Globus pallidus (tissue), 1 donor: ENCODE measurements at regions not wholly inside any gene's neighbourhood (a gene's known extent, or its start where the extent isn't known, plus 50 kb on each side); places are given as distances from the start of the nearest gene placed in this dataset.

Experiments used
- DNase-seq: peaks from one replicate; pipeline ENCODE4 v3.0.0-alpha.2; 2015; ENCODE audit warnings: low spot score

DNA sequence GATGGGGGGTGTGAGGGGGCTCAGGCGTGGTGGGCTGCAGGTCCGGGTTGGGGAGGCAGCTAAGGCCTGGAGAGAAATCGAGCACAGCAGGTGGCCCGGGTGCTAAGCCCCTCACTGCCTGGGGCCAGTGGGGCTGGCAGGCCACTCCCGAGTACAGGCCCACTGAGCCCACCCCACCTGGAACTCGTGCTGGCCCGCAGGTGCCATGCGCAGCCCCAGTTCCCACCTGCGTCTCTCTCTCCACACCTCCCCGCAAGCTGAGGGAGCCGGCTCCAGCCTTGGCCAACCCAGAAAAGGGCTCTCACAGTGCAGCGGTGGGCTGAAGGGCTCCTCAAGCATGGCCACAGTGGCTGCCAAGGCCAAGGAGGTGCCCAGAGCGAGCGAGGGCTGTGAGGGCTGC is 1047.1 kb upstream of the ADGRL4 start:
- no peak for DNase-seq

DNA sequence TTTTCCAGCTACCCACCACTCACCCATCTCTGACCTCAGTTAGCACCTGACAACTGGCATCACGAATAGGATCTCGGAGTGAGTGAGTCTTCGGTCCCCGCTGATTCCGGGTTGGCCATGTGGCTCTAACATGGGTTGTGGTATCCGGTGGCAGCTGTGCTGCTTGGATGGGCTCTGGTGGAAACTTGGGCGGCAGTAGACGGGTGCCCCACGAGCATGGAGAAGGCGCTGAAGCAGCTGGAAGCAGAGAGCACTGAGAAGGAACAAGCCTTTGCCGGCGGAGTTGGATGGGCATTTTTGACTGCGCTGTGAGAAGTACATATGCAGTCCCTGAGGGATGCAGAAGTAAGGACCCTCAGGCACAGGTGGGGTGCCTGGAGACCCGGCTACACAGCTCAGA is 1044.0 kb upstream of the ADGRL4 start:
- no peak for DNase-seq

DNA sequence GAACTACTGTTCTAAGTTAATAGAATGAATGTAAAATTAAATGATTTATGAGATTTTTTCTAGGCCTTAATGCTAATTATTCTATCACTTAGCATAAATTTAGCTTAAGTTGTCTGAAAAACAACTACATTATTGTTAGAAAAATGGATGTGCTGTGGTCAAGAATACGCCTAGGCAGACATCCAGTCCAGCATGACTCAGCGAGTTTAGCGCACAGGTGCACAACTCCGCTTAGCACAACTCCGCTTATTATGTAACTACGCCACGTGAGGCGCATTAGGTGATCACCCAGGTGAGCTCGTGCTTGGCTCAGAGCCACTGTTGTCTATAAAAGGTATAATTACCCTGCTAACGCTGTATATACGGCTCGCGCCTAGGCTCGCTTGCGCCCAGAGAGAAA is 1043.6 kb upstream of the ADGRL4 start:
- DNase-seq: no peak

DNA sequence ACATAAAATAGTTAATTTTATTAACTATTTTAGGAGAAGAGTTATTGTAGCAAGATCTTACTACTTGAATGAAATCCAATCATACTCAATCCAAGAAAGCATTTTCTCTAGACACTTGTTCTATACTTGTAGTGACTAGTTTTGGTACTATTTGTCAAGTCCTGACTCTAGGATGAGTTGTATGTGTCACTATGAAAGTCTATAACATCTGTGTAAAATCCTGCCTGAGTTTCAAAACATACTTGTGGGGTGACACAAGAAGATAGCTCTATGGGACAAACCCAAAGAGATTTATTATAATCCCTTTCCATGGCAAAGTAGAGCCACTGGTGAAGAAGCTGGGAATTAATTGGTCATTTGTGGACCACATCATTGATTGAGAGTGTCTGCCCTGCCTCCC is 1042.2 kb upstream of the ADGRL4 start:
- DNase-seq: no peak

DNA sequence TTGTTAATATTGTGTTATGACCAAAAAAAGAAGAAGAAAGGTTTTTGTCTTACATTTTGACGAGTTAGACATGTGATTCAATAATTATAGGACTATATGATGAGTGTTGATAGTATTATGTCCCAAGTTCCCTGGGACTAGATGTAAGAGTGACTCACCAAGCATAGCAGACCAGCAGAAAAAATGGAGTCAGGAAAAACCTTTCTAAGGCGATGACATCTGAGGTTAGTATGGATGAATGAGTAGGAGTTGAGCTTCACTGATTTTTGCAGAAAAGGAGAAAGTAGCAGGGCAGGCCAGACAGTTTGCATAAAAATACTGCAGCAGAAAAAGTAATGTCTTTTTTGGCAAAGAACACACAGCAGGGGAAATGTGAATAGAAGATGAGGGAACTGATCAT is 1041.3 kb upstream of the ADGRL4 start:
- DNase-seq: no peak

DNA sequence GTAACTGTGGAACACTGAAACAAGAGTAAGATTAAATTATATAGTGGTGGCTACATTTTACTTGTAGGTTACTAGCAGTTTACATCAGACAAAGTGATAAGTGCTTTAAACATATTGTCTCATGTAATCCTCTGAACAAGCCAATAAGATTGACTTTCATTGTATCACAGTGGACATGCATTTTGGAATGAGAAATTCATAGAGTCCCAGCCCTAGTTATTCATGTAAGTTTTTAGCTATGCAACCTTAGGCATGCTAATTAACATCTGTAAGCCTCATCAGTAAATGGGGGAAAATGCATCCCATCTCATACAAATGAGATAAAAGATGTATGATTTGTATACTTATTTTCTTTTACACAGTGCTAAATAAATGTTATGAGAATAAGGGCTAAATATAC is 1038.1 kb upstream of the ADGRL4 start:
- DNase-seq: no peak

DNA sequence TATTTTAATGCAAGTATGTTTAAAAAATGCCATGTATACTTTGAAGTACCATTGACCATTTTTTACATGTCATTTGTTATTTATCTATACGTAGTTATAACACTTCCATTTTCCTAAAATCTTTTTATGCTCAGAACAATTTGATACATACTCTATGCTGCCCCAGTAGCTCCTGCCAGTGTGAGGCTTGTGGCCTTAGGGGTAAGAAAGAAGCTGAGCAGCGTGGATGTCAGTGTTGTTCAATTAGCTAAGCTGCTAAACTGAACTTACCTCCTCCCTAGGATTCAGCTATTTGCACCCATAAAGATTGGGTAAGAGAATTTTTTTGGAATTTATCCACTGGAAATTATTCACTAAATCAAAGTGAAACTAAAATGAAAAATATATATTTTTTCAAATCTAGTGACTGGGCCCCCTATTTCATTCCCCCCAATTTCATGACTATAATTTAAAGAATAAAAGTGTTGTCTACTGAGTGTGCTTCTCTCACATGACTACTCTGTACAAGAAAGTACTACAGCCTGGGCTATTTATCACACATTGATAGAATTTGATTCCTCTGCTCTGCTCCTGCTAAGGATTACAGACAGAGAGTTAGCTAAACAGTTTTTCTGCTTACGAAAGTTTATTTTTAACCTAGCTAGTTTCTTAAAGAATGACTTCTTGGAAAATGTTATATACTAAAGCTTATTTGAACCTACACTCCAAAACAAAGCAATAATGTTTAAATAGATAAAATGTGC is 1030.3 kb upstream of the ADGRL4 start:
- no peak for DNase-seq

DNA sequence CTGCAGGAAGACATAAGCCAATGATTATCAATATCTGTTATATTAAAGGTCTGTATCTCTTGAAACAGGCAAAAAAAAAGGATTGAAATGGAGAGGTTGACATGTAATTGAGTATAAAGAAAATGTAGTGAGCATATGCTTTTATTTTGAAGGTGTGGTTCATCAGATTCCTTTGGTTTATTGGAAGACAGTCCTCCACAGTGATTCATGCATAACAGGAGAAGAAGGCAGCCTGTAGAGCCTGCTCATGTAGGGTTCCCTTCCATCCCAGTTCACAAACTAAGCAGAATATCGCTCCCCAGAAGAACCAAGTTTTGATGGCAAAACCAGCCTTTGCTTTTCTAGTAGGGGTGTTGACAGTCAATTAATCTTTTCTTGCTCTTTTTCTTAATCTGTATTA is 1016.8 kb upstream of the ADGRL4 start:
- DNase-seq: no peak

- DNase-seq: no peak
These were observed 1015.4 kb upstream of the ADGRL4 start for GRCh38 chr1:80021891-80022290.

- no peak for DNase-seq
These were observed 1011.8 kb upstream of the ADGRL4 start for GRCh38 chr1:80018348-80018747.

- DNase-seq: no peak
These were observed 1002.4 kb upstream of the ADGRL4 start for GRCh38 chr1:80008934-80009333.

GRCh38 chr1:80003250-80003649 is 996.7 kb upstream of the ADGRL4 start:
- DNase-seq: no peak

GRCh38 chr1:79988401-79988800 is 981.9 kb upstream of the ADGRL4 start:
- no peak for DNase-seq

GRCh38 chr1:79982211-79982610 is 975.7 kb upstream of the ADGRL4 start:
- DNase-seq: peak; percentile 64

GRCh38 chr1:79981481-79981880 is 975.0 kb upstream of the ADGRL4 start:
- DNase-seq: no peak

- no peak for DNase-seq
These were observed 972.8 kb upstream of the ADGRL4 start for GRCh38 chr1:79979346-79979745.

DNA sequence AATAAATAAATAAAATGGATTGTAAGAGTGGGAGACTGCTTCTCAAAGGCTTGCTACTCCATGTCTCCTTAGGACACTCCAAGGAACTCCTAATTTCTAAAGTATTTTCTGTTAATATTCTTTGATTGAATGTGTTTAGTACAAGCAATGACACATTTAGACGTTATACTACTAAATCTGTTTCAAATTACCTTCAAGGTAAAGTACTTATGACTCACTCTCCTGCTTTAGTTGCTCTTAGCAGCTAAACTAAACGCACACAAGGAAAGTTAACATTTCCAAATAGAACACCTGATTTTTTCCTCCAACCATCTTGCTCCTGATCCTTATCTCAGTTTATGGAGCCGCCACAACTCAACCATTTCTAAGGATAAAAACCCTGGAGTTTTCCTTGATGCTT is 969.8 kb upstream of the ADGRL4 start:
- DNase-seq: no peak

DNA sequence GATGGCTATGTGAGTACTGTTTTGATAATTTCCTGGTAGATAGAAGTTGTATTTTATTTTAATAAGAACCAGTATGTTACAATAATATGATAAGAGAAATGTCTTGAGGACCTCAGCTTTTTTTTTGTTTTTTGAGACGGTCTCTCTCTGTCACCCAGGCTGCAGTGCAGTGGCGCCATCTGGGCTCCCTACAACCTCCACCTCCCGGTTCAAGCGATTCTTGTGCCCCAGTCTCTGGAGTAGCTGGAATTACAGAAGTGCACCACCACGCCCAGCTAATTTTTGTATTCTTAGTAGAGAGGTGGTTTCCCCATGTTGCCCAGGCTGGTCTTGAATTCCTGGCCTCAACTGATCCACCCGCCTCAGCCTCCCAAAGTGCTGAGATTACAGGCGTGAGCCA is 968.1 kb upstream of the ADGRL4 start:
- DNase-seq: no peak

GRCh38 chr1:79969886-79970285 is 963.4 kb upstream of the ADGRL4 start:
- no peak for DNase-seq

DNA sequence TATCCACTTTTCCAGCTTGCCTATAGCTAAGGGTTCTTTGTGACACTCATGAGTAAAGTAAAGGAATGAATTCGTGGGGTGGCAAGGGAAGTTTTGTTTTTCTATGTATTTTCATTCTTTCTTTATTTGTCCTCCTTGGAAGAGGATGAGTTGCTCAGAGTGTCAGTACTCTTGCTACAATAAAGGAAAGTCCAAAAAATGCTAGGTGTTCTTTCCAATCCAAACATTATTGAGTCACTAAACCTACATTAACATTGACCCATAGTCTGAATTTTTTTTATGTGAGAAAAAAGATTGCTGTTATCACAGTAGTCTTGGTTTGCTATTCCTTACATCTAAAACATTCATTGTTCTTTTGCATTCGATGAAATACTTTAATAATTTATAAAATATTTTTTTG is 959.9 kb upstream of the ADGRL4 start:
- no peak for DNase-seq

- no peak for DNase-seq
These were observed 953.1 kb upstream of the ADGRL4 start for GRCh38 chr1:79959635-79960034.

DNA sequence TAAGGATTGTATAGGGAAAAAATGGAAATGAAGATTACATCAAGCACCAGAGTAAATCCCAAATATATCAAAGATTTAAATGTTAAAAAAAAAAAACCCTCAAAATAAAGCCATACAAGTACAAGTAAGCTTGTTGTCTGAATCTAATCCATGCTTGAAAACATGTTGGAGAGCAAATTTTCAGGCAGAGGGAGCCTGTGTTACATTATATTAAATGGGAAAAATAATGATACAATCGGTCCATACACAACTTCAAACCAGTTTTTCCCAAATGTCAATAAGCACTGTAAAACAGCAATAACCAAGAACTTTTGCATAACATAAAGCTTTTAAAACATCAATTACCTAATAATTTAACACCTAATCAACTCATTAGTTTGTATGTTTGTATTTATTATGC is 949.4 kb upstream of the ADGRL4 start:
- no peak for DNase-seq

GRCh38 chr1:79950511-79950910 is 944.0 kb upstream of the ADGRL4 start:
- no peak for DNase-seq

- no peak for DNase-seq
These were observed 938.9 kb upstream of the ADGRL4 start for GRCh38 chr1:79945391-79945790.

DNA sequence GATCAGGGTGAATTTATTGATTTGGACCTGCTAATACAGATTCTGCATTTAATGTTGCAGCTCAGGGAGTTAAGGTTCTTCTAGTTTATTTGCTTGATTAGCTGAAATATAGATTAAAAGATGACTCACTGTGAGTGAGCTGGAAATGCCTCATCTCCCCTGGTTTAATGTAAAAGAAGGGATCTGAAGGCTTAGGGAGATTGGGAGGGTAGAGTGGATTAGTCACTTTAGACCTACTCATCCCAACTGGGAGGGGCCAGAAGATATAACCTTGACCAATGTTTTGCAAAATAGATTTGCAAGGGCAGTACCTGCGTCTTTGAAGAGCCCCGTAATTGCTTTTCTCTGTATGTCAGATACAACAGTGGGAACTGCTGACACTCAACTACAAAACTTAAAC is 922.8 kb upstream of the ADGRL4 start:
- DNase-seq: no peak
